ENCODE measurements at regions not wholly inside any gene's neighbourhood (a gene's known extent, or its start where the extent isn't known, plus 50 kb on each side); places are given as distances from the start of the nearest gene placed in this dataset.

DNA sequence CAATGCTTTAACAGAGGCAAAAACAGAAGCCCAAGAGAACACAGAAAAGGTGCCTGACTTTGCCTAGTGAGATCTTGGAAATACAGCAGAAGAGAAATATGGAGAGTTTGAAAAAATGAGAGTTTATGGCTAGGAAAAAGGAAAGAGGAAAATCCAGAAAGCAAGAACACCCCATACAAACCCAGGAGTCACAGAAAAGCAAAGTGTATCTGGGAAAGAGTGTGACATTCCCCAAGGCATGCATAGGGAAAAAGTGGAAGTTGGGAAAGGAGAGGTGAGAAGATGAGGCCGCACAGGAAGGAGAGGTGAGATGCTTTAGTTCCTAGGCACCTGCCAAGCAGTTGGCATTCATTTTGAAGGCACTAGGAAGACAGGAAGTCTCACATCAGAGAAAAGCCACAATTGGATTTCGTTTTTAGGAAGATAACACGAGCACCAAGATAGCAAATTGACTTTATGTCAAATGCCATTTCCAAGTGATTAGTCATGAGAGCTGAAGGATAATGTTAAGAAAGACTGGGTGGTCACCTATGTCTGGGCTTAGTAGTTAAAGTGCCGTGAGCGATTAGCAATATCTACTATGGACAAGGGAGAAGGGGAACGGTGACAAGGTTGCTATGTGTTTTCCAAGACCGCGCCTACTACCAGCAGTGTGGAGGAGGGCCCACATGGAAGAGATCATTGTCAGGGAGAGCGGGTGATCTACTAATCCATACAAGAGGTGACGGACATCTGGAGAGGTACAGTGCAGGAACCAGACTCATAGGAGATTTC is 224.1 kb upstream of the PARD3B start:
- TF ChIP-seq EZH2 (IDR thresholded peaks at IDR 0.05; ENCODE audit: borderline replicate concordance, insufficient read depth, low read depth, low read length, poor library complexity, severe bottlenecking): no peak
- TF ChIP-seq, protein P1, sequence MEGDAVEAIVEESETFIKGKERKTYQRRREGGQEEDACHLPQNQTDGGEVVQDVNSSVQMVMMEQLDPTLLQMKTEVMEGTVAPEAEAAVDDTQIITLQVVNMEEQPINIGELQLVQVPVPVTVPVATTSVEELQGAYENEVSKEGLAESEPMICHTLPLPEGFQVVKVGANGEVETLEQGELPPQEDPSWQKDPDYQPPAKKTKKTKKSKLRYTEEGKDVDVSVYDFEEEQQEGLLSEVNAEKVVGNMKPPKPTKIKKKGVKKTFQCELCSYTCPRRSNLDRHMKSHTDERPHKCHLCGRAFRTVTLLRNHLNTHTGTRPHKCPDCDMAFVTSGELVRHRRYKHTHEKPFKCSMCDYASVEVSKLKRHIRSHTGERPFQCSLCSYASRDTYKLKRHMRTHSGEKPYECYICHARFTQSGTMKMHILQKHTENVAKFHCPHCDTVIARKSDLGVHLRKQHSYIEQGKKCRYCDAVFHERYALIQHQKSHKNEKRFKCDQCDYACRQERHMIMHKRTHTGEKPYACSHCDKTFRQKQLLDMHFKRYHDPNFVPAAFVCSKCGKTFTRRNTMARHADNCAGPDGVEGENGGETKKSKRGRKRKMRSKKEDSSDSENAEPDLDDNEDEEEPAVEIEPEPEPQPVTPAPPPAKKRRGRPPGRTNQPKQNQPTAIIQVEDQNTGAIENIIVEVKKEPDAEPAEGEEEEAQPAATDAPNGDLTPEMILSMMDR (IDR thresholded peaks at IDR 0.05): no peak
